Stomach smooth muscle (tissue), 2 donors: ENCODE measurements at regions not wholly inside any gene's neighbourhood (a gene's known extent, or its start where the extent isn't known, plus 50 kb on each side); places are given as distances from the start of the nearest gene placed in this dataset.
"Not testable (repeated sequence)": the region's sequence is repeated elsewhere in the genome, so short reads cannot be mapped to it uniquely, and the experiment has no call there.

Experiments used
- H3K27ac ChIP-seq: one replicate; pipeline ENCODE4 v1.7.0; 2013; ENCODE audit warnings: mild to moderate bottlenecking, low read length, inconsistent platforms
- H3K27me3 ChIP-seq, 2 donors: one replicate each; pipeline ENCODE4 v1.7.0; 2013; ENCODE audit warnings: low read length in 2 of 2; ENCODE audit not compliant: insufficient read depth in 2 of 2, control insufficient read depth in 1 of 2
- H3K36me3 ChIP-seq, 2 donors: one replicate each; pipeline ENCODE4 v1.7.0; 2013; ENCODE audit warnings: low read length in 2 of 2; ENCODE audit not compliant: control insufficient read depth in 2 of 2, insufficient read depth in 2 of 2
- H3K4me1 ChIP-seq: one replicate; pipeline ENCODE4 v1.7.0; 2013; ENCODE audit warnings: low read length; ENCODE audit not compliant: control insufficient read depth, insufficient read depth
- H3K4me3 ChIP-seq, 2 donors: one replicate each; pipeline ENCODE4 v1.7.0; 2013; ENCODE audit warnings: low read length in 2 of 2
- H3K9ac ChIP-seq, 2 donors: one replicate each; pipeline ENCODE4 v1.7.0; 2013; ENCODE audit warnings: low read length in 2 of 2, mild to moderate bottlenecking in 1 of 2
- H3K9me3 ChIP-seq, 2 donors: one replicate each; pipeline ENCODE4 v1.7.0; 2013; ENCODE audit warnings: low read length in 2 of 2; ENCODE audit not compliant: control insufficient read depth in 2 of 2
- donor health status: healthy.
- donor health status: Pancreatic carcinoma.

DNA sequence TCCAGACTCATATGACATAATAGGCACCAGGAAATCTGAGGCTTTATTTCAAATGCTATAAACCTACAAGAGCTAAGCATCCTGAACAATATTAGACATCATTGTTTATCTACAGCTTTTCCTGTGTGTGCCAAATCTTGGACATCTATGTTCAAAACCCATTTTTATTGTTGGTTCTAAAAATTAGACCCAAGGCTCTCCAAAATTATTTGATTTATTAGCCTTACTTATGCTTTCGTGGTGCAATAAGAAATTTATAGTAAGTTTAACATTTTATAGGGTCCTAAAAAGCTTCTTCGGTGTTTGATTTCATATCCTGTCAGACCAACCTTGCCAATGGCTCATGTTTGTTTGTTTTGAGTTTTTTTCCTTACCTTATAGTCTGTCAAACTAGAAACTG lies 1014.5 kb upstream of the MANEA start:
- no peak overlapping the region for H3K27ac ChIP-seq
- H3K4me3 ChIP-seq, result no peak overlapping the region
- H3K36me3 ChIP-seq, result no peaks in the 10 kb centered on the region
- H3K27me3 ChIP-seq, result no peaks in the 10 kb centered on the region
- no peak overlapping the region for H3K9ac ChIP-seq
- H3K4me1 ChIP-seq, result no peaks in the 10 kb centered on the region
- no peaks in the 10 kb centered on the region for H3K9me3 ChIP-seq

DNA sequence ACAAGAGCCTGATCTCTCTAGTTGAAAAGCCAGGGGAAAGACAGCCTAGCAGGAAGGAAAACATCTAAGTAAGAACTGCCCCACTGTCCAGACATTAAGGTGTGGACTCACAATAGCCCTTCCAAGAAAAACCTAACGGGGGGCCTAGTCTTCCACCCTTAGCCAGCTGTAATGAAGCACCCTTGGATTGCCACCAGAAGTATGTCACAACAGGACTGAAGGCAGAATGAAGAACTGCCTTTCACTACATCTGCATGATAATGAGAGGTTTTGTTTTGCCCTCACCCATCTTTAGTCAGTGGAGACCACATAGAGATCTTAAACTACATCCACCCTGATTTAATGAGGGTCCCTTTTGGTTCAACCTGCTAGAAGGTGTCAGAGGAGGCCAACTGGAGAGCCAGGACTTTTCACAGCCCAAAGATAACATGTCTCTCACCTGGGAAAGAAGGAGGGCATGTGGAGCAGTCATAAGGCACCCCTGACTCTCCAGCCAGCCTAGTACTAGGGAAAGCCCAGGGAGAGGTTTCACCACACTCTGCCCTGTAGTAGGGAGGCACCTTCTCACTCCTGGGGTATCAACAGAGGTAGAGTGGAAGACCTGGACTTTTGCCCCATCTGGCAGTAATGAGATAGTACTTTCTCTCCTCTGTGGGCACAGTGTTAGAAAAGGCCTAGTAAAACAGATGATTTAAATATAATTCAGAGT lies 1017.4 kb upstream of the MANEA start:
- Histone ChIP-seq H3K4me1 (no peaks in the 10 kb centered on the region), H3K36me3 (no peaks in the 10 kb centered on the region), H3K27ac (no peak overlapping the region), H3K9me3 (no peaks in the 10 kb centered on the region), H3K4me3 (no peak overlapping the region), H3K27me3 (no peaks in the 10 kb centered on the region), H3K9ac (no peak overlapping the region)

DNA sequence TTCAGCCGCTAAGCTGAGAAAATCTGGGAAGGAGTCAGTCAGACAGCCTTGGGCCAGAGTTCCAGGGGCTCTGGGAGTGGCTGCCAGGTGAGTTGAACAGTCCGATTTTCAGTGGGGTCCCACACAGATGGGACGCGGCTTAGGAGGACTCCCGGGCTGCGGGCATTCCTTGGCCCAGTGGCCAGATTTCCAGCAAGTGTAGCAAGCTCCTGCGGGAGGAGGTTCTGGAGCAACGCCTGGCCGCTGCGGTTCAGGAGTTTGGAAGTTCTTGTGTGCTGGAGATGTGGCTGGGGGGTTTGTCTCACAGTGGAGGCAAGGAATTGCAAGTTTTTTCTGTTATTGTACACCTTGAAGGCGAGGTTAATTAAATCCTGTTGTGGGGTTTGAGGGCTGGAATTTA lies 1020.1 kb upstream of the MANEA start:
- H3K4me1 ChIP-seq, H3K9me3 ChIP-seq, H3K36me3 ChIP-seq, H3K27ac ChIP-seq, H3K9ac ChIP-seq, H3K4me3 ChIP-seq, H3K27me3 ChIP-seq: not testable (repeated sequence)

DNA sequence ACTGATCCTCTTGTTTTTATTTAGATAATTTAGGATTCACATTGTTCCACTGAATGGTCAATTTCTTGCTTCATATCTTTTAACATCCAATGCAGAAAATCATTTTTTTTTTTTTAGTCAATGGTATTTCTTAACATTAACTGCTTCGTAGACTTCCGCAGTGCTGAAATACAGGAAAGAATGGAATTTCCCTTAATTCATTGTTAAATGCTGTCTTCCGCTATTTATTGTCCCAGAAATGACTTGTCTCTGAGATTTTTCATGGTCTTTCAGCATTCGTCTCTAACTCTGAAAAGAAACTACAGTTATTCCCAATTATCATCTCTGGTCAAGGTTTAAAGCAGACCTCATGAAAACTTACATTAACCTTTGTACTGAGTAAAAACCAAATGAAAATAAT lies 1029.1 kb upstream of the MANEA start:
- Histone ChIP-seq H3K4me3 (no peak overlapping the region), H3K27me3 (no peaks in the 10 kb centered on the region), H3K36me3 (no peaks in the 10 kb centered on the region), H3K27ac (no peak overlapping the region), H3K9me3 (no peaks in the 10 kb centered on the region), H3K4me1 (no peaks in the 10 kb centered on the region), H3K9ac (no peak overlapping the region)

DNA sequence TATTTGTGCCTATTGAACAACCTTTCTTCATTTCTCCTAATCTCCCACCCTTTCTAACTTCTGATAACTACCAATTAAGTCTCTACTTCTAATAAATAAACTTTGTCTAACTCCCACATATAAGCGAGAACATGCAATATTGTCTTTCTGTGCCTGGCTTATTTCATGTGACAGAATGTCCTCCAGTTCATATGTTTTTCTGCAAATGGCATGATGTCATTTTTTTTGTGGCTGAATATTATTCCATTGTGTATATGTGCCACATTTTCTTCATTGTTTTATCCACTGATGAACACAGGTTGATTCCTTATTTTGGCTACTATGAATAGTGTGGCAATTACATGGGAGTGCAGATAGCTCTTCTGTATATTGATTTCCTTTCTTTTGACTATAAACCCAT lies 1041.5 kb upstream of the MANEA start:
- Histone ChIP-seq H3K36me3 (no peaks in the 10 kb centered on the region), H3K27ac (no peak overlapping the region), H3K27me3 (no peaks in the 10 kb centered on the region), H3K9me3 (no peaks in the 10 kb centered on the region), H3K9ac (no peak overlapping the region), H3K4me1 (no peaks in the 10 kb centered on the region), H3K4me3 (no peak overlapping the region)

DNA sequence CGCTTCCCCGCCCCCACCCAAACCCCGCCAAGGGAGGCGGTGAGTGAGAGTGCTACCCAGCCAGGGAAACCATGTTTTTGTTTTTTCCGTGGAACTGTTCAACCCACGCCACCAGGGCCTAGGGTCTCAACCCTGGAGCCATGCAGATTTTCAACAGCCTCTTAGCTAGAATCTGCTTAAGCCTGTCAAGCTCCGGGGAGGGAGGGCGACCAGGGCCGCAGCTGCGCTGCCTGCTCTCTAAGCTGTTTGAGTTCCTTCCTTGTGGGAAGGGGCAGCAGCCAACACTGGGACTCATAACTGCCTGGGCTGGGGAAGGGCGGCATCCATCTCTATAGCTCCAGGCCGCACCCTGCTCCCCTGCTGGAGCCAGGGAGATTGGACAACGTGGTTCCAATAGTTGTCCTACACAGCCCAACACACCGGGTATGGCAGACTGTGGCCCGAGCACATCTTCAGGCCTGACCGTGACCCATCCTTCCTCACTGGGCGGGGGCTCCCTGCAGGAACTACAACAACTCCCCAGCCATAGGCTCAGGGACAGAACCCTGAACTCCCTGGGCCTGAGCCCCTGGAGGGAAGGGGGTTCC lies 1065.7 kb upstream of the MANEA start:
- no peak overlapping the region for H3K9ac ChIP-seq
- no peaks in the 10 kb centered on the region for H3K4me1 ChIP-seq
- H3K9me3 ChIP-seq, result no peaks in the 10 kb centered on the region
- no peak overlapping the region for H3K27ac ChIP-seq
- no peaks in the 10 kb centered on the region for H3K36me3 ChIP-seq
- no peaks in the 10 kb centered on the region for H3K27me3 ChIP-seq
- no peak overlapping the region for H3K4me3 ChIP-seq

DNA sequence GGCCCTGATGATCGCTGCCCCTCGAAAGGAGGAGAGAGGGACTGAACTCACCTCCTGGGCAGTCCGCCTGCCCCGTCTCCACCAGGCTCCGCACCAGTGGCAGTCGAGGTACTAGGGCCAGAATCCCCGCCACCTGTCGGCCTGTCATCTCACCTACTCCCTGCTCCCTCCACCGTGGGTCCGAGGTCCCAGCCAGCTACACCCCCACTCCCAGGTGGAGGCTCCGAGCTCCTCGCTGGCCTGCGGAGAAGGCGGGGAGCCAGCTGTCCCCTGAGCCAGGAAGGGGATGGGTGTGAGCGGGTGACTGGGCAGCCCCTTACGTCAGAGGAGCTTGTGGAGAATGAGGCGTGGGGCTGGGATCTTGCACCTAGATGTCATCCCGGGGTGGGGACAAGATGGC lies 1066.5 kb upstream of the MANEA start:
- H3K4me3 ChIP-seq, result no peak overlapping the region
- H3K36me3 ChIP-seq, result no peaks in the 10 kb centered on the region

DNA sequence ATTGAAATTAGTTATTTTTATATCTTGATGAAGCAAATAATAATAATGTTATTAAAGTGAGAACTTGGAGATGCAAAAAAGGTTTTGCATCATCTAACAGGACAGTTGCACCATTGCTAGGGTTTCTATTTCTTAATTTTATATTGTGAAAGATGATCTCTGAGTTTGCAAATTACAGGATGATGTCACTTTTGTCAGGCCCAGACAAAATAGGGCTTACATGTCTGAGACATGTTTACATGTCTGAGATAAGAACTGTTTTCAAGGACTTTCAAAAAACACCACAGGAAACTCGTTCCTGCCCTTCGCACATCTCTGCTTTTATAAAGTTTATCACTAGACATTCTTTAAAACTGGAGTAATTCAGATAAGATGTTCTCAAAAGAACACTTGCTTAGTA lies 1075.8 kb upstream of the MANEA start:
- H3K9me3 ChIP-seq, result no peaks in the 10 kb centered on the region
- H3K27me3 ChIP-seq, result no peaks in the 10 kb centered on the region
- H3K9ac ChIP-seq, result no peak overlapping the region

More for the DNA sequence above, 1066.5 kb upstream of the MANEA start:
- Histone ChIP-seq H3K9me3 (no peaks in the 10 kb centered on the region), H3K4me1 (no peaks in the 10 kb centered on the region), H3K27me3 (no peaks in the 10 kb centered on the region), H3K9ac (no peak overlapping the region), H3K27ac (no peak overlapping the region)

DNA sequence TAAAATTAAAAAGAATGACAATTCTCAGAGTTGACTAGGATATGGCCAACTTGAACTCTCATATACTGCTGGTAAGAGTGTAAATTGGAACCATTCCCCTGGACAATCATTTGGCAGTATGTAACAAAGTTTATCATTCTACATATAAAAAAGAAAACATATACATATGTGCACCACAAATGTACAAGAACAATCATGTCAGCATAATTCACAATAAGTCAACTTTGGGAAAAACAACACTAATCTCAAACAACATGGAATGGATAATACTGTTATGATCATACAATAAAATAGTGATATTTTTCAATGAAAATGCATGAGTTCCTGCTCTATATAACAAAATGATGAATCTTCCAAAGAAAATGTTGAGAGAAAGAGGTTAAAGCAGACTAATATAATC lies 1078.7 kb upstream of the EPHA7 start:
- H3K27me3 ChIP-seq, result no peaks in the 10 kb centered on the region
- no peak overlapping the region for H3K27ac ChIP-seq

More for the DNA sequence above, 1075.8 kb upstream of the MANEA start:
- Histone ChIP-seq H3K27ac (no peak overlapping the region), H3K4me1 (no peaks in the 10 kb centered on the region), H3K4me3 (no peak overlapping the region), H3K36me3 (no peaks in the 10 kb centered on the region)

DNA sequence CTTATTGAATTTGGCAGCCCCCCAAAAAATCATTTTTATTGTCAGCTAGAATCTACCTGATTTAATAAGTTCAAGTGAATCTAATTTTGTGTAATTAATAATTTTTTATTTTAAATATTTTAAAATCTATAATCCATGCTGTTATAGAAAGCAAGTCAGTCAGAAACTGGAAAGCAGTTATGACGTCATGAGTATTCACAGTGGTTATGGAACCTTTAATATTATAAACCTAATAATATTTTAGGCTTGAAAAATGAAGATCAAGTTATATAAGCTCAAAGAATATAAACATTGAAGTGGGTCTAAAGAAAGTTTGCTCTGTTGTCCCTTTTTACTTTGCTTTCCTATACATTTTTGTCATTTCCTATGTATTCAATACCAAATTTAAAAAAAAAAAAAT lies 1075.1 kb upstream of the EPHA7 start:
- Histone ChIP-seq H3K4me1 (no peaks in the 10 kb centered on the region), H3K27ac (no peak overlapping the region), H3K9me3 (no peaks in the 10 kb centered on the region), H3K4me3 (no peak overlapping the region), H3K9ac (no peak overlapping the region), H3K36me3 (no peaks in the 10 kb centered on the region), H3K27me3 (no peaks in the 10 kb centered on the region)

More for the DNA sequence above, 1078.7 kb upstream of the EPHA7 start:
- Histone ChIP-seq H3K4me1 (no peaks in the 10 kb centered on the region), H3K36me3 (no peaks in the 10 kb centered on the region), H3K4me3 (no peak overlapping the region), H3K9ac (no peak overlapping the region), H3K9me3 (no peaks in the 10 kb centered on the region)

DNA sequence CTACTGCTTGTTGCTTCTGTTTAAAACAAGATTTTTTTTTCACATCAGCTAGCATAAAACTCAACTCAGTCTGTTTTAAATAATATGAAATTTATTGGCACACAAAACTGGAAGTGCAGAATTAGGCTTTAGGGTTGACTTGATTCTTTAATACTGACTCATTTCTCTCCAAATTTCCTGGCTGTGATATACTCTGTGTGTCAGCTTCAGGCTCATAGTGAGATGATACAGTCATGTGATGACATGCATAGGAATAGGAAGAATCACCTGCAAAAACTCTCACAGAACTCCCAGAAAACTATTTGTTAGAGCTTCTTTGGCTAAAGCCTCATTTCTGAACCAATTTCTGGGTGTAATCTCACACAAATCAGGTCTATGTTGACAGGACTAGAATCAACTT lies 1068.0 kb upstream of the EPHA7 start:
- H3K36me3 ChIP-seq, result no peaks in the 10 kb centered on the region
- H3K4me1 ChIP-seq, result no peaks in the 10 kb centered on the region
- no peak overlapping the region for H3K27ac ChIP-seq
- H3K9ac ChIP-seq, result no peak overlapping the region
- H3K27me3 ChIP-seq, result no peaks in the 10 kb centered on the region
- H3K9me3 ChIP-seq, result no peaks in the 10 kb centered on the region
- H3K4me3 ChIP-seq, result no peak overlapping the region
